H9 (cell line): ENCODE measurements at regions not wholly inside any gene's neighbourhood (a gene's known extent, or its start where the extent isn't known, plus 50 kb on each side); places are given as distances from the start of the nearest gene placed in this dataset.

Experiments used
- DNase-seq: peaks from one replicate; pipeline ENCODE4 v3.0.0-alpha.2; 2017
- H2AFZ ChIP-seq: one replicate; pipeline ENCODE4 v1.6.1; 2013; ENCODE audit warnings: mild to moderate bottlenecking, low read length, control low read depth, moderate library complexity
- H2AK5ac ChIP-seq: 2 replicates; pipeline ENCODE4 v1.6.1; 2013; ENCODE audit warnings: low read length, control low read depth, mixed read lengths; ENCODE audit not compliant: insufficient read length
- H2BK120ac ChIP-seq: one replicate; pipeline ENCODE4 v1.6.1; 2013; ENCODE audit warnings: low read depth, mild to moderate bottlenecking, low read length, control low read depth, inconsistent platforms; ENCODE audit not compliant: poor library complexity, severe bottlenecking
- H2BK12ac ChIP-seq: 2 replicates; pipeline ENCODE4 v1.6.1; 2013; ENCODE audit warnings: low read length, control low read depth, mixed read lengths, low read depth; ENCODE audit not compliant: insufficient read length
- H2BK15ac ChIP-seq: 2 replicates; pipeline ENCODE4 v1.6.1; 2013; ENCODE audit warnings: low read depth, low read length, control low read depth
- H2BK20ac ChIP-seq: one replicate; pipeline ENCODE4 v1.6.1; 2013; ENCODE audit warnings: low read depth, mild to moderate bottlenecking, low read length, control low read depth, inconsistent platforms; ENCODE audit not compliant: poor library complexity, severe bottlenecking
- H2BK5ac ChIP-seq: 2 replicates; pipeline ENCODE4 v1.6.1; 2013; ENCODE audit warnings: low read length, control low read depth, mixed read lengths; ENCODE audit not compliant: insufficient read length
- H3K14ac ChIP-seq: 2 replicates; pipeline ENCODE4 v1.6.1; 2013; ENCODE audit warnings: low read length, control low read depth; ENCODE audit not compliant: insufficient read depth
- H3K18ac ChIP-seq: 2 replicates; pipeline ENCODE4 v1.6.1; 2013; ENCODE audit warnings: low read depth, mild to moderate bottlenecking, mixed read lengths, low read length, control low read depth; ENCODE audit not compliant: insufficient read length
- H3K23ac ChIP-seq: 2 replicates; pipeline ENCODE4 v1.6.1; 2013; ENCODE audit warnings: low read length, control low read depth, mixed read lengths, low read depth; ENCODE audit not compliant: insufficient read length
- H3K23me2 ChIP-seq: 2 replicates; pipeline ENCODE4 v1.6.1; 2013; ENCODE audit warnings: low read depth, mild to moderate bottlenecking, mixed read lengths, low read length, control low read depth; ENCODE audit not compliant: insufficient read length, poor library complexity, severe bottlenecking
- H3K27ac ChIP-seq: 2 replicates; pipeline ENCODE4 v1.5.1; 2013; ENCODE audit warnings: low read length, control low read depth, mixed read lengths, low read depth; ENCODE audit not compliant: insufficient read length
- H3K27me3 ChIP-seq: 2 replicates; pipeline ENCODE4 v1.6.1; 2013; ENCODE audit warnings: low read length, control low read depth, inconsistent platforms; ENCODE audit not compliant: insufficient read depth
- H3K4ac ChIP-seq: 2 replicates; pipeline ENCODE4 v1.6.1; 2013; ENCODE audit warnings: low read depth, mild to moderate bottlenecking, control low read depth, inconsistent platforms, low read length, moderate library complexity
- H3K4me1 ChIP-seq: 2 replicates; pipeline ENCODE4 v1.6.1; 2013; ENCODE audit warnings: low read length, control low read depth, inconsistent platforms; ENCODE audit not compliant: insufficient read depth
- H3K4me2 ChIP-seq: 2 replicates; pipeline ENCODE4 v1.6.1; 2013; ENCODE audit warnings: low read length, control low read depth, mixed read lengths; ENCODE audit not compliant: insufficient read length, insufficient read depth
- H3K56ac ChIP-seq: 2 replicates; pipeline ENCODE4 v1.6.1; 2013; ENCODE audit warnings: low read depth, mild to moderate bottlenecking, mixed read lengths, low read length, control low read depth; ENCODE audit not compliant: insufficient read length
- H3K79me1 ChIP-seq: 2 replicates; pipeline ENCODE4 v1.6.1; 2013; ENCODE audit warnings: low read depth, mild to moderate bottlenecking, moderate library complexity, low read length, control low read depth, inconsistent platforms; ENCODE audit not compliant: insufficient read depth, poor library complexity, severe bottlenecking
- H3K79me2 ChIP-seq: 2 replicates; pipeline ENCODE4 v1.6.1; 2013; ENCODE audit warnings: low read length, control low read depth, inconsistent platforms; ENCODE audit not compliant: insufficient read depth
- H3K9ac ChIP-seq: 2 replicates; pipeline ENCODE4 v1.6.1; 2013; ENCODE audit warnings: low read length, control low read depth, mixed read lengths; ENCODE audit not compliant: insufficient read length; ENCODE audit errors: extremely low read depth
- H3K9me3 ChIP-seq: one replicate; pipeline ENCODE4 v1.6.1; 2013; ENCODE audit warnings: low read depth, low read length, inconsistent platforms; ENCODE audit not compliant: control insufficient read depth
- H3T11ph ChIP-seq: one replicate; pipeline ENCODE4 v1.6.1; 2013; ENCODE audit warnings: mild to moderate bottlenecking, low read length, control low read depth, inconsistent platforms
- H4K20me1 ChIP-seq: one replicate; pipeline ENCODE4 v1.6.1; 2013; ENCODE audit not compliant: control insufficient read depth, insufficient read length, insufficient read depth
- H4K5ac ChIP-seq: 2 replicates; pipeline ENCODE4 v1.6.1; 2013; ENCODE audit warnings: low read depth, mild to moderate bottlenecking, mixed read lengths, low read length, control low read depth; ENCODE audit not compliant: insufficient read length
- H4K8ac ChIP-seq: replicated peaks from 2 replicates; pipeline ENCODE4 v1.6.1; 2013; ENCODE audit warnings: low read length, control low read depth, mixed read lengths, low read depth; ENCODE audit not compliant: insufficient read length
- H4K91ac ChIP-seq: 2 replicates; pipeline ENCODE4 v1.6.1; 2013; ENCODE audit warnings: low read depth, mild to moderate bottlenecking, moderate library complexity, mixed read lengths, low read length, control low read depth; ENCODE audit not compliant: insufficient read length
- H3K27ac Mint-ChIP-seq, 3 experiments: 2 replicates in 2 of 3; 3 replicates in 1 of 3; pipeline ENCODE4 v1.8.0; 2020 to 2021; ENCODE audit warnings: mixed read lengths in 3 of 3, mild to moderate bottlenecking in 1 of 3, moderate library complexity in 1 of 3
- H3K27me3 Mint-ChIP-seq: 2 replicates; pipeline ENCODE4 v1.8.0; 2021; ENCODE audit warnings: low read depth, mild to moderate bottlenecking, moderate library complexity, mixed read lengths
- H3K36me3 Mint-ChIP-seq, 3 experiments: 2 replicates in 2 of 3; 3 replicates in 1 of 3; pipeline ENCODE4 v1.8.0; 2020 to 2021; ENCODE audit warnings: low read depth in 3 of 3, mixed read lengths in 3 of 3; ENCODE audit not compliant: insufficient read depth in 1 of 3
- H3K4me1 Mint-ChIP-seq, 2 experiments: 2 replicates each; pipeline ENCODE4 v1.8.0; 2020; ENCODE audit warnings: mixed read lengths in 2 of 2
- H3K4me3 Mint-ChIP-seq, 2 experiments: 2 replicates in 1 of 2; 3 replicates in 1 of 2; pipeline ENCODE4 v1.8.0; 2020 to 2021; ENCODE audit warnings: mild to moderate bottlenecking in 2 of 2, mixed read lengths in 2 of 2, moderate library complexity in 1 of 2
- H3K9me3 Mint-ChIP-seq, 2 experiments: 2 replicates in 1 of 2; 3 replicates in 1 of 2; pipeline ENCODE4 v1.8.0; 2020; ENCODE audit warnings: mild to moderate bottlenecking in 2 of 2, mixed read lengths in 2 of 2, moderate library complexity in 1 of 2
- WGBS: extraction: QIAGEN DNeasy Blood & Tissue Kit; methylation state at CpG from one replicate; pipeline ENCODE4 v1.1.7; 2013; ENCODE audit warnings: missing lambda C conversion rate, low lambda C conversion rate, mixed read lengths; ENCODE audit not compliant: insufficient read length; ENCODE audit errors: extremely low coverage; 5-methylcytosine and 5-hydroxymethylcytosine counted together
- TF ChIP-seq, protein P1 (sequence below): fragments of 200-600 bp; sonication (generic); conservative IDR thresholded peaks from 3 replicates; pipeline ENCODE4 v1.8.0; 2021; ENCODE audit warnings: antibody characterized with exemption, mild to moderate bottlenecking

DNA sequence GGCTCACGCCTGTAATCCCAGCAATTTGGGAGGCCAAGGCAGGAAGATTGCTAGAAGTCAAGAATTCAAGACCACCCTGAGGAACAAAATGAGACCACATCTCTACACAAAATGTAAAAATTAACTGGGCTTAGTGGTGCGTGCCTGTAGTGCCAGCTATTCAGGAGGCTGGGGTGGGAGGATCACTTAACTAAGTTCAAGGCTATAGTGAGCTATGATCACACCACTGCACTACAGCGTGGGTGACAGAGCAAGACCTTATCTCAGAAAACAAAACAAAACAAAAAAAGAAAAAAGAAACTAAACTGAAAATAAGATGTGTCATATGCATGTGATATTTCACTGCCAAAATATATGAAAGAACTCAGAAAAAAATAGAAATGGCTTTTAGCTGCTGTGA is 243.3 kb upstream of the CCDC54 start:
- Histone ChIP-seq H2BK20ac (no peak overlapping the region), H2BK120ac (no peak overlapping the region), H3K4ac (no peak overlapping the region), H2BK15ac (no peak overlapping the region), H3K4me2 (no peak overlapping the region), H3K79me2 (no peaks in the 10 kb centered on the region), H3K27me3 (no peaks in the 10 kb centered on the region), H4K91ac (no peak overlapping the region), H3K23ac (no peak overlapping the region), H3K4me1 (no peaks in the 10 kb centered on the region), H2BK12ac (no peak overlapping the region), H2AFZ (no peak overlapping the region), H3T11ph (no peak overlapping the region), H3K14ac (no peak overlapping the region), H3K9ac (no peak overlapping the region), H4K5ac (no peak overlapping the region), H4K8ac (no peak overlapping the region), H2BK5ac (no peak overlapping the region), H3K56ac (no peak overlapping the region), H2AK5ac (no peak overlapping the region), H3K18ac (no peak overlapping the region), H3K79me1 (no peaks in the 10 kb centered on the region), H3K23me2 (no peaks in the 10 kb centered on the region), H3K9me3 (no peaks in the 10 kb centered on the region), H3K27ac (no peak overlapping the region), H4K20me1 (no peaks in the 10 kb centered on the region)
- no peak for DNase-seq
- H3K27me3 Mint-ChIP-seq, result no peaks in the 10 kb centered on the region
- no peaks in the 10 kb centered on the region for H3K4me1 Mint-ChIP-seq
- peak overlapping the region in 1 of 3 experiments; percentile 1; a peak in 1 of 7 replicates for H3K27ac Mint-ChIP-seq
- H3K4me3 Mint-ChIP-seq, result no peak overlapping the region
- H3K9me3 Mint-ChIP-seq, result no peaks in the 10 kb centered on the region
- WGBS, result no CpG with 5 or more reads among the region's 3 CpGs
- H3K36me3 Mint-ChIP-seq, result peaks cover 0 to under 1% (median 0%) of the 10 kb centered on the region in 3 experiments; a peak in 3 of 7 replicates
- TF ChIP-seq, protein P1, sequence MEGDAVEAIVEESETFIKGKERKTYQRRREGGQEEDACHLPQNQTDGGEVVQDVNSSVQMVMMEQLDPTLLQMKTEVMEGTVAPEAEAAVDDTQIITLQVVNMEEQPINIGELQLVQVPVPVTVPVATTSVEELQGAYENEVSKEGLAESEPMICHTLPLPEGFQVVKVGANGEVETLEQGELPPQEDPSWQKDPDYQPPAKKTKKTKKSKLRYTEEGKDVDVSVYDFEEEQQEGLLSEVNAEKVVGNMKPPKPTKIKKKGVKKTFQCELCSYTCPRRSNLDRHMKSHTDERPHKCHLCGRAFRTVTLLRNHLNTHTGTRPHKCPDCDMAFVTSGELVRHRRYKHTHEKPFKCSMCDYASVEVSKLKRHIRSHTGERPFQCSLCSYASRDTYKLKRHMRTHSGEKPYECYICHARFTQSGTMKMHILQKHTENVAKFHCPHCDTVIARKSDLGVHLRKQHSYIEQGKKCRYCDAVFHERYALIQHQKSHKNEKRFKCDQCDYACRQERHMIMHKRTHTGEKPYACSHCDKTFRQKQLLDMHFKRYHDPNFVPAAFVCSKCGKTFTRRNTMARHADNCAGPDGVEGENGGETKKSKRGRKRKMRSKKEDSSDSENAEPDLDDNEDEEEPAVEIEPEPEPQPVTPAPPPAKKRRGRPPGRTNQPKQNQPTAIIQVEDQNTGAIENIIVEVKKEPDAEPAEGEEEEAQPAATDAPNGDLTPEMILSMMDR, result no peak
